Fibroblast of the aortic adventitia (primary cell): ENCODE measurements at regions not wholly inside any gene's neighbourhood (a gene's known extent, or its start where the extent isn't known, plus 50 kb on each side); places are given as distances from the start of the nearest gene placed in this dataset.
"Not testable (repeated sequence)": the region's sequence is repeated elsewhere in the genome, so short reads cannot be mapped to it uniquely, and the experiment has no call there.

ENCODE experiments used
- DNase-seq: peaks from one replicate; pipeline ENCODE4 v3.0.0-alpha.2; 2010; ENCODE audit warnings: low read depth
- H3K4me3 ChIP-seq: 2 replicates; pipeline ENCODE4 v1.5.1; 2011; ENCODE audit warnings: low read depth, mild to moderate bottlenecking, control low read depth, low read length, moderate library complexity
- CTCF ChIP-seq: IDR thresholded peaks from 2 replicates; pipeline ENCODE4 v1.5.1; 2011; ENCODE audit warnings: mild to moderate bottlenecking, low read length, control low read depth, inconsistent platforms; ENCODE audit not compliant: insufficient read depth

DNA sequence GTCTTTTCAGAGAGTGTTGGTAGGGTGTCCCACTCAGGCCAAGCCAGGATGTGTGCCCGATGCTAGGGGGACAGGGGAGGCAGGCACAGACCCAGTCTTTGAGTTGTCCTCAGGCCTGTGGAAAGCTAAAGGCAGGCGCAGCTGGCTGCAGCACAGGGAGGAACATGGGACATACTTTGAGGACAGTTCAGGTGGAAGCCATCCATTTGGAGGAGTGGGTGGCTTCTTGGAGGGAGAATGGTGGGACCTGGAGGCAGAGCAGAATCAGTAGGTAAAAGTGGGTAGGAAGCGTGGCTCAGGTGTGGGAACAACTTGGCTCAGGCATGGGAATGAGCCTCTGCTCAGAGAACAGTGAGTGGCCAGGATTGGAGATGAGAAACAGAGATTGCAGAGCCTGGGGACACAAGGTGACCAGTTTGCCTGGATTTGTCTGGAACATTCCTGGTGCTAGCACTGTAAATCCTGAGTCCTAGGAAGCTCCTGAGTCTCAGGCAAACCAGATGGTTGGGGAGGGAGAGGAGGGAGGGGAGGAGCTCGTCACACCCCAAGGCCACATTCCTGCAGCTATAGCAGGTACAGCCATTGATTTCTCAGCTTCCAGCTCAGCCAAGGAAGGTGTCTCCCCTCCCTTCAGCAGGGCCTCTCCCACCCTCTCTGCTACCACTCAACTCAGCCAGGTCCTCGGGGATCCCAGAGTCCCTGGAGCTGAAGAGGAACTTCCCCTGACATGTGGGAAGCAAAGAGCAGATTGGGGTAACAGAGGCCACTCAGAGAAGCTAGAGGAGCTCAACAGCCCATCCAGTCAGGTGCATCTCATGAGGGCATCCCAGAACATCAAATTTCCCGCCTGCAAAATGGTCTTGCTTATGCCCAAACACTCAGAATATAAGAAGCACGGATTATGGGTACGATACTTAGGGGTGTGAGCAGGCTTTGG, 65.2 kb upstream of the TINAGL1 start:
- no peak for DNase-seq
- no peak for TF ChIP-seq CTCF
- H3K4me3 ChIP-seq = no peak overlapping the region

- TF ChIP-seq CTCF = no peak
- no peak for DNase-seq
- no peak overlapping the region for H3K4me3 ChIP-seq
Observed at GRCh38 chr1:31511848-31512615, 64.3 kb upstream of the TINAGL1 start.

GRCh38 chr1:31514117-31514516, 62.2 kb upstream of the TINAGL1 start:
- no peak overlapping the region for H3K4me3 ChIP-seq
- TF ChIP-seq CTCF = no peak
- DNase-seq = no peak

DNA sequence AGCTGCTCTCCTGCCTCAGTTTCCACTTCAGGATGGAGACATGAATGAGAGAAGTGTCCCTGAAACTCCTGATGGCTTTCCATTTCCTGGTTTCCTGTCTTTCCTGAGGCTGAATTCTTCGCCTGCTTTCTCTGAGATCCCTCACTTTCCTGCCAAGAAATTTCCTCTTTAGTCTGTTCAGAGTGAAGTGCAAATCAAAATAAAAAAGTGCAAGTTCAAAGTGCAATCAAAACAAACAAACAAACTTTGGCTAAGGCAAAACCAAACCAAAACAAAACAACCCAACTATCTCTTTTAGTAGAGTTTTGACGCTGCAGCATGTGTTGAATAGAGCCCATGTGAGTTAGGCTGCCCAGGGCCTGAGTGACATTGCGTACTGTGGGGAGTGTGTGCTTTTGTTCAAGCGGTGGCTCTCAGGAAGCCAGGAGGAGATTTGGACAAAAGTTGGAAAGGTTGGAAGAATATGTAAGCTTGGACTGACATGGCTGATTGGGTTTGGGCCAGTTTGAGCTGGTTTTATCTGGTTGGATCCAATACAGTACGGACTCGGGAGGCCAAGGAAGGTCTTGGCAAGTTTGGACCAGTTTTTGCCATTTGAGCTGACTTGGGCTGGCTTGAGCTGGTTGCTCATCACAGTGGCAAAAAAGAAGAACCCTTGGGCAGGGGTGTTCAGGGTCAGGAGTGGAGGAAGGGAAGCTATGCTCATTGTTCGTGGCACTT, 61.1 kb upstream of the TINAGL1 start:
- no peak for TF ChIP-seq CTCF

DNA sequence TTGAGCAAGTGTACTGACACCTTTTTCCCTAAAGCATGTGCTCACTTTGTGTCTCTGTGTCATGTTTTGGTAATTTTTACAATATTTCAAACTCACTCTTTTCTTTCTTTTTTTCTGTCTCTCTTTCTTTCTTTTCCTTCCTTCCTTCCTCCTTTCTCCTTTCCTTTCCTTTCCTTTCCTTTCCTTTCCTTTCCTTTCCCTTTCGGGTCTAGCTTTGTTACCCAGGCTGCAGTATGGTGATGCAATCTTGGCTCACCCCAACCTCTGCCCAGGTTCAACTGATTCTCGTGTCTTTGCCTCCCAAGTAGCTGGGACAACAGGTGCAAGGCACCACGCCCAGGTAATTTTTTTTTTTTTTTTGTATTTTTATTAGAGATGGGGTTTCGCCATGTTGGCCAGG, 60.4 kb upstream of the TINAGL1 start:
- no peak for DNase-seq
- TF ChIP-seq CTCF = no peak
- H3K4me3 ChIP-seq = no peak overlapping the region

More for the DNA sequence above, 61.1 kb upstream of the TINAGL1 start:
- H3K4me3 ChIP-seq = no peak overlapping the region
- peak; percentile 11 for DNase-seq

DNA sequence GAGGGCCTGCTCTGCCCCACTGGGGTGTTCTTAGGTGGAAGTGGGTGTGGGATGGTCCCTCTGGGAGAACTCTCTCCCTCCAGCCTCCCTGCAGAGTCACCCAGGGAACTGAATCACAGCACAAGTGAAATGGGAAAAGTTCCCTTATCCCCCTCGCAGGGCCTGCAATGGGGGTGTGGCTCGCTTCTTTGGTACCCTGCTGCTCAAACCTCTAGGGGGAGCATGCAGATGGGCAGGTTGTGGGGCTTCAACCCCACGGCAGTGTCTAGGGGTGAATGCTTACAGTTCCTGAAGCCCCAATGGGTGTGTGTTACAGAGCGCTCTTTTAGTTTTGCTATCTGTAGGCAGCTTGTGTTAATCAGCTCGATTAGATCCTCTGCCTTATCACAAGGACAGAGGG, 59.0 kb upstream of the TINAGL1 start:
- H3K4me3 ChIP-seq = no peak overlapping the region
- no peak for DNase-seq
- TF ChIP-seq CTCF = no peak

DNA sequence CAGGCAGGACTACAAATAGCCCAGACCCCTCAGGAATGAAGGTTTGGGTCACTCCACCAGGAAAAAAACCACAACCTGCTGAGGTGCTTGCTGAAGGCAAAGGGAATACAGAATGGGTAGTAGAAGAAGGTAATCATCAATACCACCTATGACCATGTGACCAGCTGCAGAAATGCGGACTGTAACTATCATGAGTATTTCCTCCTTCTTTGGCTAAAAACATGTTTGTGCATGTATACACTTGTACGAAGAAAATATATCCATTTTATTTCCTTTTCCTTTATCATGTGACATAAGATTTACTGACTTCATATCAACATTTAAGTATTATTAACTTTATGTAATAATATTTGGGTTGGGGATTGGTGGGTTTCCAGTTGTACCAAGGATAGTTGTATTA, 58.3 kb upstream of the TINAGL1 start:
- DNase-seq = not testable (repeated sequence)

More for the DNA sequence above, 58.3 kb upstream of the TINAGL1 start:
- H3K4me3 ChIP-seq = not testable (repeated sequence)
